Lung (tissue), 11 donors: ENCODE measurements at regions not wholly inside any gene's neighbourhood (a gene's known extent, or its start where the extent isn't known, plus 50 kb on each side); places are given as distances from the start of the nearest gene placed in this dataset.
"Not testable (repeated sequence)": the region's sequence is repeated elsewhere in the genome, so short reads cannot be mapped to it uniquely, and the experiment has no call there.

Source experiments
- ATAC-seq: fragments of 200-7000 bp; cut with Tn5 transposase; one replicate; pipeline ENCODE4 v1.9.1; 2020; ENCODE audit warnings: moderate number of reproducible peaks; ENCODE audit not compliant: insufficient read depth, low FRiP score
- DNase-seq, 3 donors: peaks; one replicate each; pipeline ENCODE4 v3.0.0-alpha.2; 2013 to 2017
- H3K27ac ChIP-seq, 2 donors: one replicate each; pipeline ENCODE4 v1.5.1; 2013; ENCODE audit warnings: mild to moderate bottlenecking in 2 of 2, moderate library complexity in 2 of 2, control low read depth in 1 of 2, inconsistent platforms in 1 of 2, low read depth in 1 of 2, low read length in 1 of 2
- H3K27me3 ChIP-seq, 3 donors: one replicate each; pipeline ENCODE4 v1.5.1; 2013; ENCODE audit warnings: low read length in 2 of 3; ENCODE audit not compliant: control insufficient read depth in 3 of 3, insufficient read depth in 3 of 3
- H3K36me3 ChIP-seq, 4 donors: one replicate each; pipeline ENCODE4 v1.5.1; 2013; ENCODE audit warnings: low read length in 4 of 4, mild to moderate bottlenecking in 1 of 4, moderate library complexity in 1 of 4; ENCODE audit not compliant: control insufficient read depth in 4 of 4, insufficient read depth in 4 of 4
- H3K4me1 ChIP-seq, 5 donors: one replicate each; pipeline ENCODE4 v1.5.1; 2013; ENCODE audit warnings: low read length in 5 of 5, mild to moderate bottlenecking in 2 of 5, moderate library complexity in 1 of 5; ENCODE audit not compliant: control insufficient read depth in 5 of 5, insufficient read depth in 5 of 5
- H3K4me3 ChIP-seq: one replicate; pipeline ENCODE4 v1.5.1; 2013; ENCODE audit warnings: mild to moderate bottlenecking, control low read depth, moderate library complexity
- H3K9ac ChIP-seq, 2 donors: one replicate each; pipeline ENCODE4 v1.5.1; 2013; ENCODE audit warnings: low read length in 2 of 2, control low read depth in 1 of 2; ENCODE audit not compliant: insufficient read depth in 1 of 2
- H3K9me3 ChIP-seq, 4 donors: one replicate each; pipeline ENCODE4 v1.5.1; 2013; ENCODE audit warnings: low read length in 3 of 4, mild to moderate bottlenecking in 1 of 4, moderate library complexity in 1 of 4; ENCODE audit not compliant: control insufficient read depth in 4 of 4, insufficient read depth in 3 of 4
- CTCF ChIP-seq: IDR thresholded peaks from 2 replicates; pipeline ENCODE4 v1.5.1; 2012; ENCODE audit warnings: mild to moderate bottlenecking; ENCODE audit errors: control extremely low read depth, extremely low read depth
- WGBS, 2 donors: extraction: QIAGEN DNeasy Blood & Tissue Kit; methylation state at CpG; one replicate each; pipeline ENCODE4 v1.1.7; 2013; 5-methylcytosine and 5-hydroxymethylcytosine counted together
- donor health status: control.
- donor health status: control.
- donor health status: Bipolar disorder and iron deficiency.
- donor health status: healthy.
- donor health status: DM: yes; HTN: yes; CAD: no.

GRCh38 chr2:2455151-2455550 is 124.1 kb upstream of the MYT1L start:
- Histone ChIP-seq H3K36me3 (no peaks in the 10 kb centered on the region), H3K9ac (no peak overlapping the region), H3K4me3 (no peak overlapping the region), H3K9me3 (no peaks in the 10 kb centered on the region), H3K4me1 (no peaks in the 10 kb centered on the region), H3K27ac (no peak overlapping the region), H3K27me3 (no peaks in the 10 kb centered on the region)
- no peak for DNase-seq
- no peak for TF ChIP-seq CTCF
- WGBS, 2 donors, result 84 to 89% methylated on average over 6 of the region's 6 CpGs
- ATAC-seq, result no peak

- no peaks in the 10 kb centered on the region for H3K27me3 ChIP-seq
- H3K9me3 ChIP-seq, result no peaks in the 10 kb centered on the region
- no peak overlapping the region for H3K9ac ChIP-seq
- 54 to 73% methylated on average over 4 of the region's 4 CpGs for WGBS, 2 donors
- ATAC-seq (no peak), DNase-seq (no peak)
- no peaks in the 10 kb centered on the region for H3K4me1 ChIP-seq
- no peaks in the 10 kb centered on the region for H3K36me3 ChIP-seq
- no peak overlapping the region for H3K27ac ChIP-seq
- TF ChIP-seq CTCF, result no peak
- no peak overlapping the region for H3K4me3 ChIP-seq
Measured at GRCh38 chr2:2452961-2453360, 121.9 kb upstream of the MYT1L start.

- H3K9me3 ChIP-seq, H3K27me3 ChIP-seq, H3K4me1 ChIP-seq, H3K4me3 ChIP-seq, H3K9ac ChIP-seq, ATAC-seq, H3K27ac ChIP-seq, H3K36me3 ChIP-seq: not testable (repeated sequence)
- peak in 1 of 3 donors; percentile 1 for DNase-seq
- WGBS, 2 donors, result 62 to 74% methylated on average over 4 of the region's 4 CpGs
Measured at GRCh38 chr2:2451275-2451674, 120.2 kb upstream of the MYT1L start.

- TF ChIP-seq CTCF, result no peak
- DNase-seq, result no peak
- H3K27ac ChIP-seq, result no peak overlapping the region
- no peak for ATAC-seq
- H3K4me3 ChIP-seq, result no peak overlapping the region
- H3K4me1 ChIP-seq, result no peaks in the 10 kb centered on the region
- peaks cover 0 to 2% (median 0%) of the 10 kb centered on the region in 4 donors for H3K9me3 ChIP-seq
- no peak overlapping the region for H3K9ac ChIP-seq
- WGBS, 2 donors, result 86 to 87% methylated on average over 4 of the region's 4 CpGs
- no peaks in the 10 kb centered on the region for H3K36me3 ChIP-seq
- H3K27me3 ChIP-seq, result no peaks in the 10 kb centered on the region
Measured at GRCh38 chr2:2448178-2448577, 117.1 kb upstream of the MYT1L start.
